ENCODE measurements at regions not wholly inside any gene's neighbourhood (a gene's known extent, or its start where the extent isn't known, plus 50 kb on each side); places are given as distances from the start of the nearest gene placed in this dataset.
"Not testable (repeated sequence)": the region's sequence is repeated elsewhere in the genome, so short reads cannot be mapped to it uniquely, and the experiment has no call there.

GRCh38 chr15:20237256-20238020 lies 304.2 kb downstream of the GOLGA6L6 start:
- DNase-seq (ENCODE audit: low spot score) = not testable (repeated sequence)

GRCh38 chr15:20235728-20236127 lies 305.9 kb downstream of the GOLGA6L6 start:
- DNase-seq (ENCODE audit: low spot score) = not testable (repeated sequence)

- not testable (repeated sequence) for DNase-seq (ENCODE audit: low spot score)
Measured at GRCh38 chr15:20234006-20234540, 307.5 kb downstream of the GOLGA6L6 start.

- not testable (repeated sequence) for DNase-seq (ENCODE audit: low spot score)
Measured at GRCh38 chr15:20232457-20232856, 309.1 kb downstream of the GOLGA6L6 start.

GRCh38 chr15:20230656-20231055 lies 310.9 kb downstream of the GOLGA6L6 start:
- DNase-seq (ENCODE audit: low spot score) = not testable (repeated sequence)

GRCh38 chr15:20228791-20229190 lies 312.8 kb downstream of the GOLGA6L6 start:
- DNase-seq (ENCODE audit: low spot score) = not testable (repeated sequence)

- not testable (repeated sequence) for DNase-seq (ENCODE audit: low spot score)
Measured at GRCh38 chr15:20227119-20227853, 314.3 kb downstream of the GOLGA6L6 start.

- DNase-seq (ENCODE audit: low spot score) = not testable (repeated sequence)
Measured at GRCh38 chr15:20226531-20226930, 315.1 kb downstream of the GOLGA6L6 start.

- not testable (repeated sequence) for DNase-seq (ENCODE audit: low spot score)
Measured at GRCh38 chr15:20221063-20221462, 320.5 kb downstream of the GOLGA6L6 start.

- not testable (repeated sequence) for DNase-seq (ENCODE audit: low spot score)
Measured at GRCh38 chr15:20219171-20219570, 322.4 kb downstream of the GOLGA6L6 start.

- DNase-seq (ENCODE audit: low spot score) = not testable (repeated sequence)
Measured at GRCh38 chr15:20215700-20216099, 325.9 kb downstream of the GOLGA6L6 start.

- not testable (repeated sequence) for DNase-seq (ENCODE audit: low spot score)
Measured at GRCh38 chr15:20214101-20214500, 327.5 kb downstream of the GOLGA6L6 start.

- DNase-seq (ENCODE audit: low spot score) = not testable (repeated sequence)
Measured at GRCh38 chr15:20211508-20211907, 330.1 kb downstream of the GOLGA6L6 start.

- not testable (repeated sequence) for DNase-seq (ENCODE audit: low spot score)
Measured at GRCh38 chr15:20209973-20210372, 331.6 kb downstream of the GOLGA6L6 start.

- not testable (repeated sequence) for DNase-seq (ENCODE audit: low spot score)
Measured at GRCh38 chr15:20207607-20208006, 334.0 kb downstream of the GOLGA6L6 start.

GRCh38 chr15:20207198-20207597 lies 334.4 kb downstream of the GOLGA6L6 start:
- not testable (repeated sequence) for DNase-seq (ENCODE audit: low spot score)

GRCh38 chr15:20204177-20204866 lies 337.3 kb downstream of the GOLGA6L6 start:
- not testable (repeated sequence) for DNase-seq (ENCODE audit: low spot score)

GRCh38 chr15:20203649-20204150 lies 337.9 kb downstream of the GOLGA6L6 start:
- not testable (repeated sequence) for DNase-seq (ENCODE audit: low spot score)

- DNase-seq (ENCODE audit: low spot score) = not testable (repeated sequence)
Measured at GRCh38 chr15:20194591-20195198, 346.9 kb downstream of the GOLGA6L6 start.

GRCh38 chr15:20192982-20193929 lies 348.3 kb downstream of the GOLGA6L6 start:
- DNase-seq (ENCODE audit: low spot score) = not testable (repeated sequence)

All from HuH-7 (cell line).